Gastrocnemius medialis (tissue), 4 donors: ENCODE measurements at regions not wholly inside any gene's neighbourhood (a gene's known extent, or its start where the extent isn't known, plus 50 kb on each side); places are given as distances from the start of the nearest gene placed in this dataset.

ENCODE experiments used
- CTCF ChIP-seq, 5 experiments: fragments of 450-650 bp in 3 of 5; fragments of 200-600 bp in 2 of 5; sonication (generic) in 2 of 5; IDR thresholded peaks in 4 of 5; conservative IDR thresholded peaks in 1 of 5; 1 replicate in 4 of 5; 2 replicates in 1 of 5; pipeline ENCODE4 v1.5.1; 2016 to 2019; ENCODE audit warnings: antibody characterized with exemption in 5 of 5, mild to moderate bottlenecking in 3 of 5, moderate library complexity in 3 of 5
- POLR2A ChIP-seq, 2 donors: fragments of 450-650 bp; IDR thresholded peaks; one replicate each; pipeline ENCODE4 v1.6.1; 2017; ENCODE audit warnings: antibody characterized with exemption in 2 of 2, mild to moderate bottlenecking in 2 of 2, moderate library complexity in 2 of 2

GRCh38 chr4:44093390-44093789, 355.2 kb downstream of the KCTD8 start:
- TF ChIP-seq POLR2A (IDR thresholded peaks at IDR 0.05), result no peak
- TF ChIP-seq CTCF (IDR thresholded peaks at IDR 0.05 in 4 of 5, conservative IDR thresholded peaks at IDR 0.05 in 1 of 5), result no peak
